Suprapubic skin (tissue), 4 donors: ENCODE measurements at regions not wholly inside any gene's neighbourhood (a gene's known extent, or its start where the extent isn't known, plus 50 kb on each side); places are given as distances from the start of the nearest gene placed in this dataset.

Experiments used
- EP300 ChIP-seq: sonication (generic); formaldehyde crosslinking; IDR thresholded peaks from one replicate; pipeline ENCODE4 v1.6.1; 2017; ENCODE audit warnings: antibody characterized with exemption
- POLR2AphosphoS5 ChIP-seq, 3 donors: sonication (generic); formaldehyde crosslinking; IDR thresholded peaks; one replicate each; pipeline ENCODE4 v1.6.1; 2017; ENCODE audit warnings: antibody characterized with exemption in 3 of 3
- TF ChIP-seq, protein P1 (sequence below), 2 donors: fragments of 200-600 bp in 1 of 2; fragments of 450-650 bp in 1 of 2; sonication (generic) in 1 of 2; IDR thresholded peaks; one replicate each; pipeline ENCODE4 v1.5.1; 2016 to 2019; ENCODE audit warnings: antibody characterized with exemption in 2 of 2, mild to moderate bottlenecking in 1 of 2, moderate library complexity in 1 of 2

DNA sequence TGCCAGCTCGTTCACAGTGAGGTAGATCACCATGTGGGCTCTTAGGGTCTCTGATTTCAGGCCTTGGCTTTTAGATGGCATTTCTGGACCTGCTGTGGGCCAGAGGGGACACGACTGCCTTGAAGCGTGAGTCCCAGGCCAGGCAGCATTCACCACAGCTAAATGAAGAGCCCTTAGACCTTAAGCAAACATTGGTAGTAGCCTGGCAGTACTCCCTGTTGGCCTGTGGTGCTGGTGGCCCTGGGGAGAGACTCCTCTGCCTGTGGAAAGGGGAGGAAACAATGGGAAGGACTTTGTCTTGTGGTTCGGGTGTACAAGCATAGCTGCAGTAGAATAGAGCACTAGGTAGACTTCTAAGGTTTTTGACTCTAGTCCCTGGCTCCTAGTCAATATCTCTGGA lies 456.0 kb upstream of the DCC start:
- TF ChIP-seq EP300, result no peak
- TF ChIP-seq, protein P1, sequence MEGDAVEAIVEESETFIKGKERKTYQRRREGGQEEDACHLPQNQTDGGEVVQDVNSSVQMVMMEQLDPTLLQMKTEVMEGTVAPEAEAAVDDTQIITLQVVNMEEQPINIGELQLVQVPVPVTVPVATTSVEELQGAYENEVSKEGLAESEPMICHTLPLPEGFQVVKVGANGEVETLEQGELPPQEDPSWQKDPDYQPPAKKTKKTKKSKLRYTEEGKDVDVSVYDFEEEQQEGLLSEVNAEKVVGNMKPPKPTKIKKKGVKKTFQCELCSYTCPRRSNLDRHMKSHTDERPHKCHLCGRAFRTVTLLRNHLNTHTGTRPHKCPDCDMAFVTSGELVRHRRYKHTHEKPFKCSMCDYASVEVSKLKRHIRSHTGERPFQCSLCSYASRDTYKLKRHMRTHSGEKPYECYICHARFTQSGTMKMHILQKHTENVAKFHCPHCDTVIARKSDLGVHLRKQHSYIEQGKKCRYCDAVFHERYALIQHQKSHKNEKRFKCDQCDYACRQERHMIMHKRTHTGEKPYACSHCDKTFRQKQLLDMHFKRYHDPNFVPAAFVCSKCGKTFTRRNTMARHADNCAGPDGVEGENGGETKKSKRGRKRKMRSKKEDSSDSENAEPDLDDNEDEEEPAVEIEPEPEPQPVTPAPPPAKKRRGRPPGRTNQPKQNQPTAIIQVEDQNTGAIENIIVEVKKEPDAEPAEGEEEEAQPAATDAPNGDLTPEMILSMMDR (IDR thresholded peaks at IDR 0.05), result no peak
- TF ChIP-seq POLR2AphosphoS5 (IDR thresholded peaks at IDR 0.05), result no peak
